Naive B cell (primary cell): ENCODE measurements at regions not wholly inside any gene's neighbourhood (a gene's known extent, or its start where the extent isn't known, plus 50 kb on each side); places are given as distances from the start of the nearest gene placed in this dataset.
"Not testable (repeated sequence)": the region's sequence is repeated elsewhere in the genome, so short reads cannot be mapped to it uniquely, and the experiment has no call there.

Experiments used
- ATAC-seq, 2 donors: fragments of 150-1000 bp; cut with Tn5 transposase; 2 replicates each; pipeline ENCODE4 v1.10.0; 2021; ENCODE audit warnings: low read depth in 2 of 2, mild to moderate bottlenecking in 2 of 2, moderate library complexity in 2 of 2
- DNase-seq: peaks from one replicate; pipeline ENCODE4 v3.0.0; 2022
- H3K27ac Mint-ChIP-seq, 6 donors: one replicate each; pipeline ENCODE4 v1.8.0; 2020 to 2022; ENCODE audit warnings: mild to moderate bottlenecking in 6 of 6, mixed read lengths in 6 of 6, moderate library complexity in 5 of 6, inconsistent platforms in 2 of 6
- H3K27me3 Mint-ChIP-seq, 3 donors: one replicate each; pipeline ENCODE4 v1.8.0; 2021 to 2022; ENCODE audit warnings: mixed read lengths in 3 of 3, mild to moderate bottlenecking in 1 of 3
- H3K36me3 Mint-ChIP-seq, 2 donors: one replicate each; pipeline ENCODE4 v1.8.0; 2020 to 2022; ENCODE audit warnings: mixed read lengths in 2 of 2, inconsistent platforms in 1 of 2, mild to moderate bottlenecking in 1 of 2
- H3K4me1 Mint-ChIP-seq, 3 donors: one replicate each; pipeline ENCODE4 v1.8.0; 2020 to 2022; ENCODE audit warnings: mixed read lengths in 3 of 3, inconsistent platforms in 1 of 3, mild to moderate bottlenecking in 1 of 3, moderate library complexity in 1 of 3
- H3K4me3 Mint-ChIP-seq, 8 donors: one replicate each; pipeline ENCODE4 v1.8.0; 2020 to 2022; ENCODE audit warnings: mild to moderate bottlenecking in 8 of 8, mixed read lengths in 8 of 8, moderate library complexity in 8 of 8, inconsistent platforms in 2 of 8
- H3K9me3 Mint-ChIP-seq, 7 donors: one replicate each; pipeline ENCODE4 v1.8.0; 2020 to 2022; ENCODE audit warnings: mixed read lengths in 7 of 7, mild to moderate bottlenecking in 5 of 7, inconsistent platforms in 2 of 7, moderate library complexity in 1 of 7

DNA sequence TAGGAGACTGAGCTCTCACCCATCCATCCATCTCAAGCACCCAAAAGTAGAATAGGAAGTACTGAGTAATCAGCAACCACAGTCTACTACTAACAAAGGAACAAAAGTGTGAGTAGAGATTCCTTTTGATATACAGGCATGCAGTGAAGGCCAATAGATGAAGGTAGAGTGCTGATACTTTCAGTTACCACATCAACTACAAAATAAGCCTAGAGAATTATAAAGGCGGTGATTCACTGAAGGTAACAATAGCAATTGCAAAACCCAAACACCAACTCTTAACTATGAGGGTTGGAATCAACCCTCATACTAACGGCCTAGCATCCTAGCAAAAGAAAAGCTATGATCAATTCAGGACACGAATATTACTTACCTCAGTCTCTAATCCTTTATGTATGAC, 992.6 kb downstream of the DNAH5 start:
- ATAC-seq (no peak), DNase-seq (no peak)
- Mint-ChIP-seq H3K4me1 (no peaks in the 10 kb centered on the region), H3K4me3 (no peak overlapping the region), H3K9me3 (peaks cover 0 to 9% (median 5%) of the 10 kb centered on the region in 7 donors), H3K27me3 (no peaks in the 10 kb centered on the region), H3K27ac (no peak overlapping the region), H3K36me3 (no peaks in the 10 kb centered on the region)

DNA sequence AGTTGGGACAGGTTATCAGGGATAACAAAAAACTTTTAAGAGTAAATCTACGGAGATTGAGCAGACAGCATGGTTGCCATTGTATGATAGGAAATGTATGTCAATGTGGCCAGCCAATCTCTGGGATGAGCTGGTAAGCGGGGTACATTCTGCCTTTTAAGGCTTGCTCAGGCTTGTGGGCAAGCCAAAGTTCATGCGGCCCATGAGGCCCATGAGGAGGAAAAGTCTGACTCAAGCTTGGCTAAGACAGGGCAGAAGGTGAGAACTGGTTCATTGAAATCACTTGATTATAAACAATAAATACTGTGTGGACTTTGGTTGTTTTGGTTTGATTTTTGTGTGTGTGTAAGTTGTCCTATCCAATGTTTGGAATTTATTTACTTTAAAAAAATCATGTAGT, 997.1 kb downstream of the DNAH5 start:
- no peaks in the 10 kb centered on the region for H3K36me3 Mint-ChIP-seq
- H3K27ac Mint-ChIP-seq, result no peak overlapping the region
- no peak overlapping the region for H3K4me3 Mint-ChIP-seq
- H3K9me3 Mint-ChIP-seq, result peaks cover 0 to 11% (median 5%) of the 10 kb centered on the region in 7 donors
- H3K27me3 Mint-ChIP-seq, result no peaks in the 10 kb centered on the region
- no peaks in the 10 kb centered on the region for H3K4me1 Mint-ChIP-seq
- no peak for DNase-seq
- ATAC-seq, result no peak

DNA sequence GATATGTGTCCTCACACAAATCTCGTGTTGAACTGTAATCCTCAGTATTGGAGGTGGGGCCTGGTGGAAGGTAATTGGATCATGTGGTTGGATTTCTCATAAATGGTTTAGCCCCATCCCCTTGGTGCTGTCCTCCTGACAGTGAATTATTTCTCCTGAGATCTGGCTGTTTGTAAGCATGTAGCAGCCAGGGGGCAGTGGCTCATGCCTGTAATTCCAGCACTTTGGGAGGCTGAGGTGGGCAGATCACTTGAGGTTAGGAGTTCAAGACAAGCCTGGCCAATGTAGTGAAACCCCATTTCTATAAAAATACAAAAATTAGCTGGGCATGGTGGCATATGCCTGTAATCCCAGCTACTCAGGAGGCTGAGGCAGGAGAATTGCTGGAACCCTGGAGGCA, 999.0 kb downstream of the DNAH5 start:
- not testable (repeated sequence) for H3K27ac Mint-ChIP-seq, ATAC-seq, DNase-seq, H3K36me3 Mint-ChIP-seq, H3K4me1 Mint-ChIP-seq, H3K27me3 Mint-ChIP-seq, H3K4me3 Mint-ChIP-seq
- peaks cover 2 to 11% (median 5%) of the 10 kb centered on the region in 7 donors for H3K9me3 Mint-ChIP-seq

DNA sequence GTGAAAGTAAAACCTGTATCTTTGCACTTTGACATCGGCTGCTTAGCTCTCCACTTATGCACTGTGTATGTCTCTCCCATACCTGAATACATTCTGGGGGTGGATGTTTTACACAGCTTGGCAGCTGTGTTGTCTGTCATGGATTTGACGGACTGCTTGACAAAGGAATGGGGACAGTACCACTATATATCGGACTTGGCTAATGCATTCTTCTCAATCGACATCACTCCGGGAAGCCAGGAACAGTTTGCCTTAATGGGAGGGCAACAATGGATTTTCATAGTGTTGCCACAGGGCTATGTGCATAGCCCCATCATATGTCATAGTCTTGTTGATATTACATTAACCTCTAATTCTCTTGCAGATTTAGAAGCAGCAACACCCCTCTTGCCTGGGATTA, 1008.3 kb downstream of the DNAH5 start:
- ATAC-seq, result no peak
- Mint-ChIP-seq H3K9me3 (peaks cover 0 to 13% (median 5%) of the 10 kb centered on the region in 7 donors), H3K36me3 (no peaks in the 10 kb centered on the region), H3K4me3 (no peak overlapping the region), H3K27me3 (no peaks in the 10 kb centered on the region), H3K4me1 (no peaks in the 10 kb centered on the region), H3K27ac (no peak overlapping the region)
- DNase-seq, result no peak

DNA sequence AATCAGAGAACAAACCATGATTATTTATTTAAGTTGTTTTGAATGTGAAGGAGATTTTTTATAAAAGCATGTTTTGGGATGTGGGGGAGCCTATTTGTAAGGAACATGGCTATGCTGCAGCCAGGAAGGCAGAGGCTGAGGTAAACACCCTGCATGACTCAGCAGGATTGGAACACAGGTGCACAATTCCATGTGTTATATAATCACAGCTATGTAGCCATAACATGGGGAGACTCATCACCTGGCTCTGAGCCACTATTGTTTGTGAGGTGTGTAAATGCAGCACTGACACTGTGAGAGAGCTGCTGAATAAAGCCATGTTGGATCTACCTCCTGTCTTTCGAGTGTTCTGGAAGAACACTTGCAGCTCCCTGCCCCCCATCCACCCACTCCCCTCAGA, 1009.8 kb downstream of the DNAH5 start:
- H3K27ac Mint-ChIP-seq, result no peak overlapping the region
- no peaks in the 10 kb centered on the region for H3K36me3 Mint-ChIP-seq
- H3K4me3 Mint-ChIP-seq, result no peak overlapping the region
- no peaks in the 10 kb centered on the region for H3K27me3 Mint-ChIP-seq
- DNase-seq, result no peak
- ATAC-seq, result no peak
- H3K4me1 Mint-ChIP-seq, result no peaks in the 10 kb centered on the region
- H3K9me3 Mint-ChIP-seq, result peaks cover 0 to 13% (median 6%) of the 10 kb centered on the region in 7 donors

DNA sequence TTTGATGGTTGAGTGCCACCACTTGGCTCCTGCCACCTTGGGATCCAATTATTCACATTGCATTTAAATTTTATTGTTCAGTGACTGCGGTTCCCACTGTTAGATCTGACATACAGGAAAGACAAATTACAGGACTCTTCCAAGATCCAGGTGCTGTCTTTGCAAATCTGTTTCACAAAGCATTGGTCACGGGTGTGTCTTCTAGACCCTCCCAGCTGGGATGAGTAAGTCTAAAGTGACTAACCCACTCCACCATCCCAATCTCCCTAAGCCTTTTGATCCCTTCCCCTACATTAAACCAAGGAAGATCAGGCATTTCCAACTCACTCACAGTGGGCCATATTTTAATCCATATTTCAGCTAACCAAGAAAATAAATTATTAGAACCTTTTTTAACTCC, 1016.3 kb upstream of the CTNND2 start:
- peaks cover 0 to 30% (median 8%) of the 10 kb centered on the region in 7 donors for H3K9me3 Mint-ChIP-seq
- no peak overlapping the region for H3K27ac Mint-ChIP-seq
- no peak for DNase-seq
- H3K4me1 Mint-ChIP-seq, result no peaks in the 10 kb centered on the region
- ATAC-seq, result no peak
- H3K4me3 Mint-ChIP-seq, result no peak overlapping the region
- no peaks in the 10 kb centered on the region for H3K27me3 Mint-ChIP-seq
- H3K36me3 Mint-ChIP-seq, result no peaks in the 10 kb centered on the region

DNA sequence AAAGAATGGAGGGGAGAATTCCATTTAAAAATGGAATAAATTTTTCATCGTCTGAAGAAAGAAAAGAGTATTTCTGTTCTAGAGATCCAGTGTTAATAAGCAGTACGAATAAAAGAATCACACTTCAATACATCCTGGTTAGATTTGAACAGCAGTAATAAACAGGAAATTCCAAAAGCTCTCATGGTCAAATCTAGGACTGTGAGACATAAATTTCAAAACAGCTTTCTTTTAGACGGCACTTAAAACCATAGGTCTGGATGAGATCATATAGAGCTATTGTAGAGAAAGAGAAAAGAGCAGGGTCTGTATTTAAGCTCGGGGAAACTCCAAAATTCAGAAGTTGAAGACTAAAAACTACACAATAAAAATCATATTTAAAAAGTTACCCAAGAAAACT, 1006.9 kb upstream of the CTNND2 start:
- Mint-ChIP-seq H3K27me3 (no peaks in the 10 kb centered on the region), H3K36me3 (no peaks in the 10 kb centered on the region), H3K4me1 (no peaks in the 10 kb centered on the region), H3K27ac (no peak overlapping the region), H3K9me3 (peaks cover 2 to 9% (median 4%) of the 10 kb centered on the region in 7 donors), H3K4me3 (no peak overlapping the region)
- DNase-seq, result no peak
- ATAC-seq, result no peak

DNA sequence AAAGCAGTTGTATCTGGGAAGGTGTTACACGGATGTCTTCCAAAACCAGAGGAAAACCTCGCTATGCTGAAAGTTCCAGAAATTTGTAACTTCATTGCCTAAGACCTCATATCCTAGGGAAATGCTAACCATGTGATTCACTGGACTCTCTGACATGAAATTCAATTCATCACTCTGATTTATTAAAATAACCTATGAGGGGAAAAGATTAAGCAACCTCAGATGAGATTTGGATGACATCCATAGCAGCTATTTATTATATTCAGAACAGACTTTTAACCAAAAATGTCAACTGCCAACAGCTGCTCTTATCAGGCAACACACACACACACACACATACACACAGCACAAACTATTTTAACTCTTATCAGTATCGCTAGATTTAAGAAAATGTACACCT, 1006.4 kb upstream of the CTNND2 start:
- no peak for ATAC-seq
- no peaks in the 10 kb centered on the region for H3K36me3 Mint-ChIP-seq
- no peaks in the 10 kb centered on the region for H3K4me1 Mint-ChIP-seq
- H3K27me3 Mint-ChIP-seq, result no peaks in the 10 kb centered on the region
- H3K9me3 Mint-ChIP-seq, result peaks cover 0 to 9% (median 3%) of the 10 kb centered on the region in 7 donors
- H3K27ac Mint-ChIP-seq, result no peak overlapping the region
- H3K4me3 Mint-ChIP-seq, result no peak overlapping the region
- DNase-seq, result no peak

DNA sequence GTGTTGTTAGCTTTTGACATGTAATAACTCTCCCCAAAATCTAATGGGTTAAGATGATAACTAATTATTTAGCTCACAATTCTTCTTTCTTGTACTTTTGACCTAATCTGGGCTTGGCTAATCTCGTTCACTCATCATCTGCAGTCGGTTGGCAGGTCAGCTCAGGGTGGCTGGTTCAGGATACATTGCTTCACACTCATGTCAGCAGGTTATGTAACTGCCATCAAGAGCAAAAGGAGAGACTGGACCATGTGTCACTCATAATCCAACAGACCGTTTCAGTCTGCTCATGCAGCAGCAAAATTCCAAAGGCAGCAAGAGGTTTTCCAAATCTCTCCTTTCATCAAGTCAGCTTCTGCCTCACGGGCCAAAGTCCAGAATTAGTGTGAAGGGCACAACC, 998.4 kb upstream of the CTNND2 start:
- Mint-ChIP-seq H3K36me3 (no peaks in the 10 kb centered on the region), H3K4me1 (no peaks in the 10 kb centered on the region), H3K27ac (no peak overlapping the region), H3K27me3 (no peaks in the 10 kb centered on the region), H3K9me3 (peaks cover 3 to 13% (median 6%) of the 10 kb centered on the region in 7 donors), H3K4me3 (no peak overlapping the region)
- ATAC-seq, result no peak
- no peak for DNase-seq

DNA sequence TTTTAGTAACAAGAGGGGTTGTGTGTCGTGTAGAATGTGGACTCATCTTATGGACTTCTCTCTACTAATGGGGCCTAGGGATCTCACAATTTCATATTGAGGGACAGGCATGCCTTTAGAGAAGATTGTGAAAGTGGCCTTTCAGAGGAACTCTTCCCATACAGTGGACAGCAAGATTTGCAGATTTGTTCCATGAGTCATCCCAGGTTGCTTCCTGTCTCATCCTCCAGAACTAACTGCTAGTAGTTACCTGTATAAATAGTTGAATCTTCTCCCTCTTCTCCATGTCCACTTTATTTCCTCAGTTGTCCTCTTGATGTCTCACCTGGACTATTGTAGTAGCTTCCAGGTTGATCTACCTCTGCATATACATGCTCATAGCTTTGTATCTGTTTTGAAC, 997.5 kb upstream of the CTNND2 start:
- H3K9me3 Mint-ChIP-seq, result peaks cover 3 to 13% (median 4%) of the 10 kb centered on the region in 7 donors
- no peak overlapping the region for H3K27ac Mint-ChIP-seq
- H3K4me3 Mint-ChIP-seq, result no peak overlapping the region
- no peaks in the 10 kb centered on the region for H3K36me3 Mint-ChIP-seq
- no peaks in the 10 kb centered on the region for H3K27me3 Mint-ChIP-seq
- no peak for ATAC-seq
- H3K4me1 Mint-ChIP-seq, result no peaks in the 10 kb centered on the region
- DNase-seq, result no peak

DNA sequence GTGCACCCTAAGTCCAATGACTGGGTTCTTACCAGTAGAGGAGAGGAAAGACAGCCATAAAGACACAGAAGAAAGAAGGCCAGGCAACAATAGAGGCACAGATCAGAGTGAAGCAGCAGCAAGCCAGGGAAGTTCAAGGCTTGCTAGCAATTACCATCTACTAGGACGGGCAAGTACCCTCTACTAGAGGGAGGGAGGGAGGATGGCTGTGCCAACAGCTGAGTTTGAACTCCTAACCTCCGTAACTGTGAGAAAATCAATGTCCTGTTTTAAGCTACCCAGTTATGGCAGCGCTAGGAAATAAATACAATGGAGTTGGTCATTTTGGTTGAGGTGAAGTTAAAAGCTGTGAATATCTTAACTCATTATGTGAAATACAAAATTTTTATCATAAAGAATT, 991.8 kb upstream of the CTNND2 start:
- H3K36me3 Mint-ChIP-seq, result no peaks in the 10 kb centered on the region
- no peaks in the 10 kb centered on the region for H3K4me1 Mint-ChIP-seq
- H3K9me3 Mint-ChIP-seq, result peaks cover 0 to 18% (median 3%) of the 10 kb centered on the region in 7 donors

DNA sequence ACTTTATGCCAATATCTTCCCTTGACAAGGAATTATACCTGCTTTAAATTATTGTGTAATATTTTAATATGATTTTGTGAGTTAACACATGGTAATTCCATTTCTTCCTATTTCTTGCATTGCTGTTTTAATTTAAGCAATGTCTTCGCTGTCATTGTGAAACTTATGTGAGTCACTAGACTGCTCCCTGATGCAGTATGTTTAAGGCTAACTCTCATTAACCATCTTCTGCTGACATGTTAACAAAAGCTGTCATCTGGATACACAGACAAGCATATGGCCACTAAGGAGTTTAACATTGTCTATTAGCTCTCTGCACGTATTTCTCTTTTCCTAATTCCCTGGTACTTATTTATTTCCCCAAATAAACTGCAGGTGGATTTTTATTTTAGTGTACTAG, 980.8 kb upstream of the CTNND2 start:
- Mint-ChIP-seq H3K27me3 (no peaks in the 10 kb centered on the region), H3K36me3 (no peaks in the 10 kb centered on the region), H3K9me3 (peaks cover 0 to 9% (median 0%) of the 10 kb centered on the region in 7 donors)

More for the DNA sequence above, 991.8 kb upstream of the CTNND2 start:
- ATAC-seq (no peak), DNase-seq (no peak)
- Mint-ChIP-seq H3K27ac (no peak overlapping the region), H3K4me3 (no peak overlapping the region), H3K27me3 (no peaks in the 10 kb centered on the region)

DNA sequence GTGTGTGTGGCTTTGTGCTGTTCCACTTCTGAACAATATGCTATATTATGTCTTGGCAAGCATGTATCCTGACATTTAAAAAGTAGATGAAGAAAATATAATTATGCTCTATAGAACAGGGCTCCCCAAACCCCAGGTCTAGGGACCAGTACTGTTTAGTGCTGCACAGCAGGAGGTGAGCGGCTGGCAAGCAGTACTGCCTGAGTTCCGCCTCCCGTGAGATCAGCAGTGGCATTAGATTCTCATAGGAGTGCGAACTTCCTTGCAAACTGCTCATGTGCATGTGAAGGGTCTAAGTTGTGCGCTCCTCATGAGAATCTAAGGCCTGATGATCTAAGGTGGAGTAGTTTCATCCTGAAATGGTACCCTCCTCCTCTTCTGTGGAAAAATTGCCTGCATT, 979.1 kb upstream of the CTNND2 start:
- Mint-ChIP-seq H3K4me3 (no peak overlapping the region), H3K9me3 (peaks cover 0 to 14% (median 2%) of the 10 kb centered on the region in 7 donors), H3K27me3 (no peaks in the 10 kb centered on the region)

More for the DNA sequence above, 980.8 kb upstream of the CTNND2 start:
- H3K4me3 Mint-ChIP-seq, result no peak overlapping the region
- DNase-seq (no peak), ATAC-seq (no peak)
- no peak overlapping the region for H3K27ac Mint-ChIP-seq
- no peaks in the 10 kb centered on the region for H3K4me1 Mint-ChIP-seq

DNA sequence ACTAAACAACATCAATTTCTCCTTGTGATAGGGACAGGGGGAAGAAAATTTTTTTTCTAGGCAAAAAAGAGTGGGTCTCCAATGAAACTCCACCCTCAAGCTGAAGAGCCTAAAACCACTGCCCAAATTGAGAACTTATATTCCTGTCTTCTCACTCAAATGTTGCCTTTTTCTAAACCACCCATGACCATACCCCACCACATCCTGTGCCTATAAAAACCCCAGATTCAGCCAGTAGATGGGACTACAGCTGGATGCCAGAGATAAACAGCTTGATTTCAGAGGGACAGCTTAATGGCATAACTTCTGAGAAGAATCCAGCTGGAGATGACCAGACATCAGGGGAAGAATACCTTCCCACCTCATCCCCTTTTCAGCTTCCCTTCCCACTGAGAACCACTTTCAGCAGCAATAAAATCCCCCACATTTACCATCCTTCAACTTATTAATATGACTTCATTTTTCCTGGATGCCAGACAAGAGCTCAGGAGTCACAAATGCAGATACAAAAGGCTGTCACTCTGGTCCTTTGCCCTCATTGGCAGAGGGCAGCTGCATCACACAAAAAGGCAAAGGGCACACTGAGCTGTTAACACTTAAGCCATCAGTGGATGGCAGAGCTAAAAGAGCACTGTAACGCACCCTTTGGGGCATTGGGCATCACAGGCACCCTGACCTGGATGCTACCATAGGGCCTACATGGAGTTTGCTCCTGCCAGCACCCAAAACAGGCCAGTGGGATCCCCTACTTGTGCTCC, 972.5 kb upstream of the CTNND2 start:
- Mint-ChIP-seq H3K4me3 (no peak overlapping the region), H3K27ac (no peak overlapping the region), H3K9me3 (peaks cover 0 to 17% (median 10%) of the 10 kb centered on the region in 7 donors), H3K36me3 (no peaks in the 10 kb centered on the region), H3K27me3 (no peaks in the 10 kb centered on the region), H3K4me1 (no peaks in the 10 kb centered on the region)
- ATAC-seq (no peak), DNase-seq (no peak)

More for the DNA sequence above, 979.1 kb upstream of the CTNND2 start:
- H3K36me3 Mint-ChIP-seq, result no peaks in the 10 kb centered on the region
- DNase-seq (no peak), ATAC-seq (no peak)
- no peak overlapping the region for H3K27ac Mint-ChIP-seq
- H3K4me1 Mint-ChIP-seq, result no peaks in the 10 kb centered on the region
